B cell (primary cell): ENCODE measurements at regions not wholly inside any gene's neighbourhood (a gene's known extent, or its start where the extent isn't known, plus 50 kb on each side); places are given as distances from the start of the nearest gene placed in this dataset.

ENCODE experiments used
- ATAC-seq: fragments of 200-7000 bp; cut with Tn5 transposase; one replicate; pipeline ENCODE4 v1.10.0; 2021; ENCODE audit warnings: low read depth, mild to moderate bottlenecking, moderate number of reproducible peaks, moderate library complexity
- CTCF ChIA-PET: fragments of 350-600 bp; sonication (Branson Sonifier 250); formaldehyde crosslinking; loops from one replicate; lab custom pipeline; 2021; ENCODE audit warnings: antibody characterized with exemption, inconsistent platforms; lab: Charles Lee
- POLR2A ChIA-PET: fragments of 350-600 bp; sonication (Branson Sonifier 250); formaldehyde crosslinking; loops from one replicate; lab custom pipeline; 2021; ENCODE audit warnings: antibody characterized with exemption; lab: Charles Lee
- DNase-seq: peaks from one replicate; pipeline ENCODE4 v3.0.0; 2013
- H2AFZ ChIP-seq: 2 replicates; pipeline ENCODE4 v1.6.1; 2012; ENCODE audit warnings: mild to moderate bottlenecking, low read depth, low read length; ENCODE audit not compliant: insufficient read depth, poor library complexity, severe bottlenecking
- H3K27ac ChIP-seq, 2 donors: 1 replicate in 1 of 2; 2 replicates in 1 of 2; pipeline ENCODE4 v1.5.1; 2012 to 2013; ENCODE audit warnings: low read length in 2 of 2, mild to moderate bottlenecking in 2 of 2, moderate library complexity in 1 of 2
- H3K27me3 ChIP-seq, 4 experiments: fragments of 200-600 bp in 1 of 4; sonication (generic) in 1 of 4; replicated peaks in 1 of 4; 1 replicate in 2 of 4; 2 replicates in 2 of 4; pipeline versions ENCODE4 v1.6.1 to v1.7.0; 2013 to 2016; ENCODE audit warnings: low read length in 3 of 4, mild to moderate bottlenecking in 2 of 4, mixed read lengths in 1 of 4, moderate library complexity in 1 of 4; ENCODE audit not compliant: insufficient read depth in 4 of 4, control insufficient read depth in 3 of 4; ENCODE audit errors: control extremely low read depth in 1 of 4
- H3K36me3 ChIP-seq, 2 experiments: replicated peaks in 1 of 2; 1 replicate in 1 of 2; 2 replicates in 1 of 2; pipeline versions ENCODE4 v1.6.1 to v1.7.1; 2013; ENCODE audit warnings: low read length in 1 of 2; ENCODE audit not compliant: insufficient read depth in 2 of 2, control insufficient read depth in 1 of 2; ENCODE audit errors: control extremely low read depth in 1 of 2, extremely low read depth in 1 of 2
- H3K4me1 ChIP-seq, 2 donors: fragments of 200-600 bp in 1 of 2; sonication (generic) in 1 of 2; 1 replicate in 1 of 2; 2 replicates in 1 of 2; pipeline versions ENCODE4 v1.5.1 to v1.6.1; 2013 to 2017; ENCODE audit warnings: low read length in 2 of 2; ENCODE audit not compliant: control insufficient read depth in 2 of 2, insufficient read depth in 2 of 2
- H3K4me2 ChIP-seq: replicated peaks from 2 replicates; pipeline ENCODE3; 2012; ENCODE audit warnings: mild to moderate bottlenecking, low read depth, low read length; ENCODE audit not compliant: poor library complexity, severe bottlenecking
- H3K4me3 ChIP-seq, 5 experiments: fragments of 200-600 bp in 1 of 5; sonication (generic) in 1 of 5; 1 replicate in 3 of 5; 2 replicates in 2 of 5; pipeline versions ENCODE4 v1.5.1 to v1.7.0; 2011 to 2016; ENCODE audit warnings: low read length in 4 of 5, mild to moderate bottlenecking in 4 of 5, low read depth in 2 of 5, control low read depth in 1 of 5, moderate library complexity in 1 of 5; ENCODE audit not compliant: insufficient read depth in 1 of 5; ENCODE audit errors: control extremely low read depth in 1 of 5, extremely low read depth in 1 of 5
- H3K79me2 ChIP-seq: fragments of 200-600 bp; sonication (generic); one replicate; pipeline ENCODE4 v1.6.0; 2016; ENCODE audit warnings: low read length; ENCODE audit not compliant: control insufficient read depth, insufficient read depth
- H3K9ac ChIP-seq: fragments of 200-600 bp; sonication (generic); 2 replicates; pipeline ENCODE4 v1.6.1; 2017; ENCODE audit warnings: mild to moderate bottlenecking, low read length, moderate library complexity
- H3K9me3 ChIP-seq, 3 donors: one replicate each; pipeline versions ENCODE4 v1.6.1 to v1.7.1; 2013; ENCODE audit warnings: low read length in 2 of 3; ENCODE audit not compliant: control insufficient read depth in 2 of 3, insufficient read depth in 1 of 3; ENCODE audit errors: control extremely low read depth in 1 of 3
- H4K20me1 ChIP-seq: 2 replicates; pipeline ENCODE4 v1.6.0; 2012; ENCODE audit warnings: mild to moderate bottlenecking, low read length; ENCODE audit not compliant: insufficient read depth, control insufficient read depth, poor library complexity, severe bottlenecking
- H3K27ac Mint-ChIP-seq: one replicate; pipeline ENCODE4 v1.8.0; 2021; ENCODE audit warnings: mixed read lengths
- H3K27me3 Mint-ChIP-seq: one replicate; pipeline ENCODE4 v1.8.0; 2021; ENCODE audit warnings: mixed read lengths
- H3K4me1 Mint-ChIP-seq: one replicate; pipeline ENCODE4 v1.8.0; 2021; ENCODE audit warnings: mixed read lengths
- H3K4me3 Mint-ChIP-seq: one replicate; pipeline ENCODE4 v1.8.0; 2021; ENCODE audit warnings: mixed read lengths
- H3K9me3 Mint-ChIP-seq: one replicate; pipeline ENCODE4 v1.8.0; 2022; ENCODE audit warnings: mixed read lengths; ENCODE audit not compliant: insufficient read depth
- CTCF ChIP-seq: fragments of 200-600 bp; IDR thresholded peaks from one replicate; pipeline ENCODE4 v1.8.0; 2022; ENCODE audit warnings: antibody characterized with exemption, mild to moderate bottlenecking
- EZH2 ChIP-seq: IDR thresholded peaks from 2 replicates; pipeline ENCODE4 v1.6.1; 2012; ENCODE audit warnings: borderline replicate concordance, low read depth, mild to moderate bottlenecking, moderate library complexity, low read length; ENCODE audit not compliant: insufficient read depth, poor library complexity, severe bottlenecking
- WGBS: methylation state at CpG from one replicate; pipeline ENCODE4 v1.1.5; 2013; ENCODE audit warnings: missing lambda C conversion rate; ENCODE audit not compliant: insufficient coverage; 5-methylcytosine and 5-hydroxymethylcytosine counted together
- intact Hi-C: fragments of 100-400 bp; cut with micrococcal nuclease; formaldehyde crosslinking; loops from one replicate; pipeline ENCODE4 v1.10.0; 2022

- intact Hi-C loops, result no loop called here
- H3K79me2 ChIP-seq, result no peaks in the 10 kb centered on the region
- H3K4me1 ChIP-seq, result no peaks in the 10 kb centered on the region
- H3K36me3 ChIP-seq, result no peaks in the 10 kb centered on the region
- H3K9me3 ChIP-seq, result no peaks in the 10 kb centered on the region
- H3K27ac ChIP-seq, result no peak overlapping the region
- Mint-ChIP-seq H3K4me3 (no peak overlapping the region), H3K27ac (no peak overlapping the region), H3K27me3 (no peaks in the 10 kb centered on the region), H3K9me3 (peaks cover 7% of the 10 kb centered on the region), H3K4me1 (no peaks in the 10 kb centered on the region)
- POLR2A ChIA-PET, result no interaction called here
- H3K9ac ChIP-seq, result no peak overlapping the region
- no CpG with 5 or more reads among the region's 2 CpGs for WGBS
- ATAC-seq (no peak), DNase-seq (no peak)
- no peak overlapping the region for H2AFZ ChIP-seq
- no peak for TF ChIP-seq CTCF
- TF ChIP-seq EZH2, result no peak
- no peak overlapping the region for H3K4me2 ChIP-seq
- H3K27me3 ChIP-seq, result no peaks in the 10 kb centered on the region
- no peaks in the 10 kb centered on the region for H4K20me1 ChIP-seq
- no peak overlapping the region for H3K4me3 ChIP-seq
- CTCF ChIA-PET, result no interaction called here
These were observed 687.8 kb downstream of the TDRD15 start for GRCh38 chr2:21811541-21811940.

- H3K27ac Mint-ChIP-seq, result no peak overlapping the region
- H3K9ac ChIP-seq, result no peak overlapping the region
- H3K4me2 ChIP-seq, result no peak overlapping the region
- H3K4me3 Mint-ChIP-seq, result no peak overlapping the region
- ATAC-seq, result no peak
- no peaks in the 10 kb centered on the region for H3K36me3 ChIP-seq
- ChIA-PET CTCF (no interaction called here), POLR2A (no interaction called here)
- 100% methylated on average over 1 of the region's 1 CpG for WGBS
- H3K4me1 Mint-ChIP-seq, result no peaks in the 10 kb centered on the region
- no peaks in the 10 kb centered on the region for H3K79me2 ChIP-seq
- TF ChIP-seq CTCF (no peak), EZH2 (no peak)
- H3K9me3 ChIP-seq, result no peaks in the 10 kb centered on the region
- H3K4me1 ChIP-seq, result no peaks in the 10 kb centered on the region
- no peaks in the 10 kb centered on the region for H3K27me3 ChIP-seq
- no peaks in the 10 kb centered on the region for H4K20me1 ChIP-seq
- H3K4me3 ChIP-seq, result no peak overlapping the region
- intact Hi-C loops, result no loop called here
- no peaks in the 10 kb centered on the region for H3K27me3 Mint-ChIP-seq
- no peak overlapping the region for H3K27ac ChIP-seq
- H3K9me3 Mint-ChIP-seq, result peaks cover 7% of the 10 kb centered on the region
- no peak overlapping the region for H2AFZ ChIP-seq
- no peak for DNase-seq
These were observed 689.0 kb downstream of the TDRD15 start for GRCh38 chr2:21812766-21813165.
